ENCODE measurements at regions not wholly inside any gene's neighbourhood (a gene's known extent, or its start where the extent isn't known, plus 50 kb on each side); places are given as distances from the start of the nearest gene placed in this dataset.
A peak's percentile ranks its signal among the peaks of the same experiment; 100 is the strongest.

DNA sequence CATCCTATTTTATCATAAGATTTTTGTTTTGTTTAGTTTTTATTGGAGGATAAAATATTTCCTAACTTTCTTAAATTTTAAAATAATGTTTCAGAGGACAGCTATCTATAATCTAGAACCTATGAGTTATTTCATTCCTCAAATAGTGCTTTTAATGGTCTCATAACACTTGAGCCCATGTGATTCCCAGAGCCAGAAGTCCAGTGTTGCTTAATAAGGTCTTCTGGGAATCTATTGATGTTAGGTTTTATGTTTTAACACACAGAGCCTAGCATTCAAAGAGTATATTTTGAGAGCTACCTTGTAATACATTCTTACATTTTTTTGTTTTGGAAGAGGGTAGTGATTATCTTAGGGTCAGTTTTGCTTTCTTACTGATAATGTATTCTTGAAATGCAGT, 200.2 kb downstream of the CENPW start:
- H3K4me3 Mint-ChIP-seq = no peak overlapping the region
- no peak for DNase-seq
- H3K27ac Mint-ChIP-seq = no peak overlapping the region
- no peaks in the 10 kb centered on the region for H3K4me1 Mint-ChIP-seq
- H3K27me3 Mint-ChIP-seq = no peaks in the 10 kb centered on the region
- H3K9me3 Mint-ChIP-seq = no peaks in the 10 kb centered on the region
- no peak for ATAC-seq

DNA sequence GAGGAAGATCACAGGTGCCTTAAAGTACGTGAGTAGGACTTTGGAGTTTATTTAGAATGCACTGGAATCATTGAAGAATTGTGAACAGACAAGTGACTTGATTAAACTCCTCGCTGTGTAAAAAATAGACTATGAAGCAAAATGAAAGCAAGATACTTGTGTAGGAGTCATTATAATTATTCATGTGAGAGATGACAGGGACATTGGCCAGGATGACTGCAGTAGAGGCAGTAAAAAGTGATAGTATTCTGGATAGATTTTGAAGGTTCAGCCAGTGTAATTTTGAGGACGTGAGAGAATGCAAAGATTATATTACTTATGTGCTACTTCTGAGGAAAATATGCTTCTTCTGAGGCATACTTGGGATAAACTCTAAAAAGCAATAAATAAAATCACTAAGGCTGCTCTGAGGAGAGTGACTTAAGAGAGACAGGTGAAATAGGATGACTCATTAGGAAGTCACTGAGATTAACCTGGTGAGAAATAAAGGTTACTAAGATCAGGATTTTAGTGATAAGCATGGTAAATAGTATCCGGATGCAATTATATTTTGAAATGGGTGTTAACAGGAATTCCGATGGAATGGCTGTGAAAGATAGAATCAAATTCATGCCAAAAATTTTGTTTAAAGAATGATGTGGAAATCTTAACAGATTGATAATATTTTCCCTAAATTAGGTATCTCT, 202.0 kb downstream of the CENPW start:
- Mint-ChIP-seq H3K4me3 (no peak overlapping the region), H3K9me3 (no peaks in the 10 kb centered on the region), H3K27ac (no peak overlapping the region), H3K27me3 (no peaks in the 10 kb centered on the region), H3K4me1 (no peaks in the 10 kb centered on the region)
- DNase-seq (no peak), ATAC-seq (no peak)

DNA sequence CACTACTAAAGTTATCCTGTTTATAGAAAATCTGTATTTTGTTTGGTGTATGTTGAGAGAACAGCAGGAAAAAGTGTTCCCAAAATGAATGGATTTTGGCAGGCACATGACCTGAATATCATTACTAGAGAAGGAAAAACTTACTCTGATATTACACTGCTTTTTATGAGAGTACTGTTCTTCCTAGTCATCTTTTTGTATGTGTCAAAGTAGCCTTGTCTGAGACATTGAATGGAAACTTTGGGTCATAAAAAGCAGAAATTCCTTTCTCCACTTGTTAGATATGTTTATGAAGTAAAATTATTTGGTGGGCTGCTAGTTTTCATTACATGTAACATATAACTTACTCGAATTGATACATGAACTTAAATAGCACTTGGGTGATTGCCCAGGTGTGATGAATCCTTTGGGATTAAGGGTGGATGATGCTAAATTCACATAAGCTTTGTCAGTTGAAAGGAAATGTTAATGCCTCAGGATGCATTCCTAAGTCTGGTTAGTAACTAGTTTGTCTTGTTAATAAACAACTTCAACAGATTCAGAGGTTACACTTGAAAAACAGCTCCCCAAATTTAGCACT, 206.7 kb downstream of the CENPW start:
- Mint-ChIP-seq H3K27ac (no peak overlapping the region), H3K4me1 (no peaks in the 10 kb centered on the region), H3K4me3 (no peak overlapping the region), H3K27me3 (no peaks in the 10 kb centered on the region), H3K9me3 (no peaks in the 10 kb centered on the region)
- no peak for ATAC-seq
- DNase-seq = no peak

DNA sequence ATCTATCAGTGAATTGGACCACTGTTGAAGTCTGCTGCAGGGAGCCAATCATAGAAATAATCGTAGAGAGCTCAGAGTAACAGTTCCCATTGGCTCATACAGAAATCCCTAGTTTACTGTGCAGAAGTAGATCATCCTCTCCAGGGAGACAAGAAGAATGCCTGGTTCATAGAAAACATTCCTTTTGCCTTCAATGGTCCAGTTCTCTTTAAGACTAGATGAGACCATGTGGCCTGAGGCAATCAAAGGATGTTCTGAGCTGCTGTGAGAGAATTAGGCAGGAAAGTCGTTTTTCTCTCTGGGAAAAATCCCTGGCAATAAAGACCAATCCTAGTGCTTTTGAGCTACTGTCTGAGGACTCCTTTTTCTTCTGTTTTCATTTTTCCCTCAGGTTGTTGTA, 208.4 kb downstream of the CENPW start:
- DNase-seq (no peak), ATAC-seq (no peak)
- no peaks in the 10 kb centered on the region for H3K4me1 Mint-ChIP-seq
- no peak overlapping the region for H3K4me3 Mint-ChIP-seq
- no peak overlapping the region for H3K27ac Mint-ChIP-seq
- no peaks in the 10 kb centered on the region for H3K27me3 Mint-ChIP-seq
- H3K9me3 Mint-ChIP-seq = no peaks in the 10 kb centered on the region

DNA sequence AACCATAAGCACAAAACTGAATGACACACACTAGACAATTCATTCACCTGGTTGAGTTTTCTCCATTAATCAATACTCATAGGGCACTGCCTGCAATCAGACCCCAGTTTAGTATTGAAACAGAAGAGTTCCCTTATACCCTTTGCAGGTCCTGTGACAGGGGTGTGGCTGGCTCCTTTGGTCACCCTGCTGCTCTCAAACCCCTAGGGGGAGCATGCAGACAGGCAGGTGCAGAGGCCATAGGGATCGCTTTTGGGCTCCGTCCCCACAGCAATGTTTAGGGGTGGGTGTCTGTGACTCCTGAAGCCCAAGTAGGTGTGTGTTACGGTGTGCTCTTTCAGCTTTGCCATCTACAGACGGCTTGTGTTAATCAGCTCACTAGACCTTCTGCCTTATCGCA, 210.4 kb downstream of the CENPW start:
- Mint-ChIP-seq H3K4me1 (no peaks in the 10 kb centered on the region), H3K4me3 (no peak overlapping the region), H3K27ac (no peak overlapping the region), H3K27me3 (no peaks in the 10 kb centered on the region), H3K9me3 (no peaks in the 10 kb centered on the region)
- DNase-seq (no peak), ATAC-seq (peak; percentile 9)

DNA sequence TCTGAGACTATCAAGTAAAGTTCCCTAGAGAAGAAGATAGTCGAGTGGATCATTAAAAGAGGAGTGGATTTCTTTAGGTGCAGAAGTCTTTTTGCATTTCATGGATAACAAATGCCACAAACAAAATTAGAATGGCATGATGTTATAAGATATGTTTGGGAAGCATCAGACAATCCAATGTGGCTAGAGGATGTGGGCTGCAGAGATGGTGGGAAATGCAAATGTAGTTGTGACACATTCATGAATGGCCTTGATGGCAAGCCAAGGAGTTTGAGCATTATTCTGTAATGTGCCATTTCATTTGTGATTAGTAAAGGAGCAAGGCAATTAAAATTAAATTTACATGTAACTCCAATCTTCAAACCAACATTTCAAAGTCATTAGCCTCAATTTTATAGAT, 211.9 kb downstream of the CENPW start:
- peak overlapping the region in 1 of 2 donors; percentile 20 for H3K27ac Mint-ChIP-seq
- H3K4me3 Mint-ChIP-seq = no peak overlapping the region
- no peaks in the 10 kb centered on the region for H3K27me3 Mint-ChIP-seq

DNA sequence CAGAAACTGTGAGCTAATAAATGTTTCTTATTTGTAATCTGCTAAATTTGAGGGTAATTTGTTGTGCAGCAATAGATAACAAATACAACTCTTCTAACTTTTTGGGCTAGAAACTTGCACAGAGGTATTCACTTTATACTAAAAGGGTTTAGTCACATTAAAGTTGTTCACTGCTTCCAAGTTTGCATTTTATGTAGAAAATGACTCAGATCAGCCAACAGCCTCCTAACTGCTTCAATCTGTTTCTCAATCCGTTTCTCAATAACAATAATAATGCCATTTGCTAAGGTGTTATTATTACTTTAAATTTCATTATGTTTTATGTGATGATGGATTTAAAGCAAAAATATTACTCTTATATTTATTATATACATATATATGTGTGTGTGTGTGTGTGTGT, 213.9 kb downstream of the CENPW start:
- ATAC-seq = no peak
- DNase-seq = no peak
- H3K27me3 Mint-ChIP-seq = no peaks in the 10 kb centered on the region
- no peaks in the 10 kb centered on the region for H3K9me3 Mint-ChIP-seq
- H3K27ac Mint-ChIP-seq = no peak overlapping the region
- H3K4me3 Mint-ChIP-seq = no peak overlapping the region
- H3K4me1 Mint-ChIP-seq = no peaks in the 10 kb centered on the region

More for the DNA sequence above, 211.9 kb downstream of the CENPW start:
- no peaks in the 10 kb centered on the region for H3K4me1 Mint-ChIP-seq
- ATAC-seq (no peak), DNase-seq (no peak)
- no peaks in the 10 kb centered on the region for H3K9me3 Mint-ChIP-seq

DNA sequence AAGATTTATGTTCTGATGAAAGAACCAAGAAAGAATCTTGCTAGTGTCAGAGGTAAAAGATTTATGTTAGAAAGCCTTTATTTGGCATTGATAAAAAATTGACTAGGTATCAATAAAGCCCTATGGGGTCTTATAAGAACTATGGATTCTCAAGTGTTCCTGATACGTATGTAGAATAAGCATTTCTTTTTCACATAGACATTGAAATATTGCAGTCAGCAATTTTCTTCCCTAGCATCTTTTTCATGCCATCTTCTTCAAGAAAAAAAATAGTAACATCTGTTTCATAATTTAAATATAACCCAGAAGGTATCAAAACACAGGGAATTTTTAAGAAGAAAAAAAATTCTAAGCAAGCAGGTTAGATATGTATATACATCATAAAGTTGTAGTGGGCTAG, 230.6 kb downstream of the CENPW start:
- Mint-ChIP-seq H3K9me3 (peaks cover 0 to 7% of the 10 kb centered on the region in 2 donors), H3K4me3 (no peak overlapping the region)

DNA sequence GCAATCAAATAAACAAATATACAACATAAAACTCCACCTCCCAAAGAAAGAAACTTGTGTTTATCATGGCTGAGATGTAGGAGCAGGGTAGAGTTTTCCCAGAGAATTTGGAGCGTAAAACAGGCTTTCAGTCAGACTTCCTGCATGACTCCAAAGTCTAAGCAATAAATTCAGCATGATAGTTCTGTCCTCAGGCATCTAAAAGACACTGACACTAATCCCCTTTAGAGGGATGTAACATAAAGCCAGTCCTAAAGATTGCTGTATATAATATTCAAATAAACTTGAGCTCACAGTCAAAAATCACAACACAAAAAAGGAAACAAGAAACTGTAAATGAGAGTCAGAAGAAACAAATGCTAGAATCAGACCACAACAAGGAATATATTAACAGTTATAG, 234.4 kb downstream of the CENPW start:
- Mint-ChIP-seq H3K9me3 (peaks cover 0 to 7% of the 10 kb centered on the region in 2 donors), H3K4me1 (no peaks in the 10 kb centered on the region), H3K4me3 (no peak overlapping the region), H3K27ac (peak overlapping the region in 1 of 2 donors; percentile 3), H3K27me3 (no peaks in the 10 kb centered on the region)
- no peak for DNase-seq
- no peak for ATAC-seq

More for the DNA sequence above, 230.6 kb downstream of the CENPW start:
- ATAC-seq (no peak), DNase-seq (no peak)
- H3K27ac Mint-ChIP-seq = no peak overlapping the region
- no peaks in the 10 kb centered on the region for H3K4me1 Mint-ChIP-seq
- no peaks in the 10 kb centered on the region for H3K27me3 Mint-ChIP-seq

DNA sequence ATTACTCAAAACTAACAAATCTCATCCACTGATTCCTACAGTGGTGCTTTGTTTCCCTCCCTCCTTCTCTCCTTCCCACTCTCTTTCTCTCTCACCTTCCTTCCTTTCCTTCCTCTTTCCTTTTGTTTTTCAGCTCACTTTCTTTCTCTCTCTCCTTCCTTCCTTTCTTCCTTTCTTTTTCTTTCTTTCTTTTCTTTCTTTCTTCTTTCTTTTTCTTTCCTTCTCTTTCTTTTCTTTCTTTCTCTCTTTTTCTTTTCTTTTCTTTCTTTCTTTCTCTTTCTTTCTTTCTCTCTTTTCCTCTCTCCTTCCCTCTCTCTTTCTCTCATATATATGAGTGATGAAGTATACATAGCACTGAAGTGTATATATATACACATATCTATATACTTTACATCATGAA, 241.4 kb downstream of the CENPW start:
- DNase-seq = no peak
- Mint-ChIP-seq H3K4me1 (no peaks in the 10 kb centered on the region), H3K27me3 (no peaks in the 10 kb centered on the region), H3K27ac (peak overlapping the region in 1 of 2 donors; percentile 30), H3K9me3 (peaks cover 0 to 8% of the 10 kb centered on the region in 2 donors), H3K4me3 (no peak overlapping the region)
- no peak for ATAC-seq

DNA sequence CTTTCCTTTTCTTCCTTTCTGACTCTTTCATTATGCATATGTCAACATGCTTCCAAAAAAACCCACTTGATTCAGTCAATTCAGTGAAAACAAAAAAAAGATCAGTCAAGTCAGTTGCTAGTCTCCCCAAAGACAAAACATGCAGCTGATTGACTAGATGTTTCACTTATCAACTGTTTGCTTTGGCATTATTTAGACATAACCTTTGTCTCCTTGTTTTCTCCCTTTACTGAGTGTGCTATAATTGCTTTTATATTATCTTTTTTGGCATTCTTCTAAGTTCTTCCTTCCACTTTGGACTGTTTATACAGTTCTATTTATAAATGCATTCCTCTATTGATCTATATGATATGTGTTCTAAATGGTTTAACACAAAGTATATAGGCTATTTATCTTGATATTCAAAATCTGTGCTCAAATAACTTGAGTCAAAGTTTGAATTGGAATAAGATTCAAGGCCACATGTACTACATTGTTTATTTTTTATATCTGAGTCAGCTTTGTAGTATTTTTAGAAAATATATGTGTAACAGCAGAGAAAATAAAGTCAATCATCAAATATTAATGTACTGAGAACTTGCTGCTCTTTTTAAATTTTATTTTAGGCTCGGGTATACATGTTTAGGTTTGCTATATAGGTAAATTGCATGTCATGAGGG, 260.5 kb downstream of the CENPW start:
- Mint-ChIP-seq H3K9me3 (peaks cover 7 to 13% of the 10 kb centered on the region in 2 donors), H3K4me1 (no peaks in the 10 kb centered on the region), H3K27ac (no peak overlapping the region), H3K27me3 (no peaks in the 10 kb centered on the region), H3K4me3 (no peak overlapping the region)
- ATAC-seq (no peak), DNase-seq (no peak)

DNA sequence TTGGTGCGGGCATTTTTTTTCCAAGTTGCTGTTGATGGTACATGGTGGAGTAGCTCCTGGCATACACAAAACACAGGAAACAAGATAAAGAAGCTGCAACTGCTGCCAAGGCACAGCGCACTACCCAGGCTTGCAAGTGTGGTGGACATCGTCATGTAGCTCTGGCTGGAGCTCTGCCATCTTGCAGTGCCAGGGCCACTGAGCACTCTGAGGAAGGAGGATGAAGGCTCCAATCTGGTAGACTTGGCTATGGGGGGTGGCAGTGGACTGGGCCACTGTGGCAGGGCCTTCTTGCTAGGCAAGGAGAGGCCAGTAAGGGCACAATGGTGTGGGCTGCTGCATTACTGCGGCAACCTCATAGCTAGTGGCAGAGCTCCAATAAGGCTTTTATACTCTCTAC, 263.5 kb downstream of the CENPW start:
- no peak for DNase-seq
- H3K27ac Mint-ChIP-seq = no peak overlapping the region
- H3K4me1 Mint-ChIP-seq = no peaks in the 10 kb centered on the region
- H3K27me3 Mint-ChIP-seq = no peaks in the 10 kb centered on the region
- H3K9me3 Mint-ChIP-seq = peaks cover 7% of the 10 kb centered on the region in 2 donors
- no peak for ATAC-seq
- H3K4me3 Mint-ChIP-seq = no peak overlapping the region

DNA sequence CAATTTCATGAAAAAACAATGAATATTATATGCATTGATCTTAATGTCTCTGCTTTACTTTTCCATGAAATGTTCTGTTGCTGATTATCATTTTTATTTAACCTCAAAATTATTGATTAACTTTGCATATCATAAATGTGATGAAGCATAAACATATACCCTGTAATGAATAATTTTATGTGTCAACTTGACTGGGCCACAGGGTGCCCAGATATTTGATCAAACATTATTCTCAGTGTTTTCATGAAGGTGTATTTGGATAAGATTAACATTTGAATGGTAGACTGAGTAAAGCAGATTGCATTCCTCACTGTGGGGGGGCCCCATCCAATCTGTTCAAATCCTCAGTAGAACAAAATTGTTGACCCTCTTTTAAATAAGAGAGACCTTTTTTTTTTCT, 265.2 kb downstream of the CENPW start:
- no peak for DNase-seq
- H3K27me3 Mint-ChIP-seq = no peaks in the 10 kb centered on the region
- no peak overlapping the region for H3K4me3 Mint-ChIP-seq
- H3K9me3 Mint-ChIP-seq = peaks cover 7% of the 10 kb centered on the region in 2 donors
- no peak for ATAC-seq
- H3K27ac Mint-ChIP-seq = no peak overlapping the region
- H3K4me1 Mint-ChIP-seq = no peaks in the 10 kb centered on the region

DNA sequence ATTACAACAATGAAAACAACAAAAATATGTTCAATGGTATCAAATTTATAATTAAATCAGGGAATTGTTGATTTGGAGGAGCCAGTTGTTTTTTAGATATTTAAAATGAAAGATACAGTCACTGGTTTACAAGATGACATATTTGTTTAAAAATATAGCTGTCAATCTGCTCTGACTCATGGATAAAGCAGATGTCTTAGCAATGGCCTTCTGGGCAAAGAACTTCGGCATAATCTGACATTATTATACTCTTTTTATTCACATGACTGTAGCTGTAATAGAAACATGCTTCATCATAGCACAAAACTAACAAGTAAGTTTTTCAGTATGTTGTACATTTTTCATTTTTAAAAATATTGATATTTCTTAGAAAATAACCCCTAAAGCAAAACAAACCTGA, 267.4 kb downstream of the CENPW start:
- no peak for ATAC-seq
- Mint-ChIP-seq H3K27me3 (no peaks in the 10 kb centered on the region), H3K9me3 (peaks cover 5 to 13% of the 10 kb centered on the region in 2 donors), H3K27ac (no peak overlapping the region), H3K4me1 (no peaks in the 10 kb centered on the region), H3K4me3 (no peak overlapping the region)
- DNase-seq = no peak

DNA sequence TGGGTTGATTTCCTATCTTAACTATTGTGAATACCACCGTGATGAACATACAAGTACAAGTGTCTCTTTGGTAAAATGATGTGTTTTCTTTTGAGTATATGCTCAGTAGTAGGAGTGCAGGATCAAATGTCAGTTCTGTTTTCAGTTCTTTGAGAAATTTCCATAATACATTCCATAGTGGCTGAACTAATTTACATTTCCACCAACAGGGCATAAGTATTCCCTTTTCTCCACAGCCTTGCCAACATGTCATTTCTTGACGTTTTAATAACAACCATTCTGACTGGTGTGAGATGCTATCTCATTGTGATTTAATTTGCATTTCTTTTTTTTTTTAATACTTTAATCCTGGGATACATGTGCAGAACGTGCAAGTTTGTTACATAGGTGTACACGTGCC, 268.8 kb downstream of the CENPW start:
- H3K4me1 Mint-ChIP-seq = no peaks in the 10 kb centered on the region
- peaks cover 11 to 22% of the 10 kb centered on the region in 2 donors for H3K9me3 Mint-ChIP-seq
- no peak for DNase-seq
- no peak overlapping the region for H3K4me3 Mint-ChIP-seq
- no peak overlapping the region for H3K27ac Mint-ChIP-seq
- ATAC-seq = no peak
- no peaks in the 10 kb centered on the region for H3K27me3 Mint-ChIP-seq

DNA sequence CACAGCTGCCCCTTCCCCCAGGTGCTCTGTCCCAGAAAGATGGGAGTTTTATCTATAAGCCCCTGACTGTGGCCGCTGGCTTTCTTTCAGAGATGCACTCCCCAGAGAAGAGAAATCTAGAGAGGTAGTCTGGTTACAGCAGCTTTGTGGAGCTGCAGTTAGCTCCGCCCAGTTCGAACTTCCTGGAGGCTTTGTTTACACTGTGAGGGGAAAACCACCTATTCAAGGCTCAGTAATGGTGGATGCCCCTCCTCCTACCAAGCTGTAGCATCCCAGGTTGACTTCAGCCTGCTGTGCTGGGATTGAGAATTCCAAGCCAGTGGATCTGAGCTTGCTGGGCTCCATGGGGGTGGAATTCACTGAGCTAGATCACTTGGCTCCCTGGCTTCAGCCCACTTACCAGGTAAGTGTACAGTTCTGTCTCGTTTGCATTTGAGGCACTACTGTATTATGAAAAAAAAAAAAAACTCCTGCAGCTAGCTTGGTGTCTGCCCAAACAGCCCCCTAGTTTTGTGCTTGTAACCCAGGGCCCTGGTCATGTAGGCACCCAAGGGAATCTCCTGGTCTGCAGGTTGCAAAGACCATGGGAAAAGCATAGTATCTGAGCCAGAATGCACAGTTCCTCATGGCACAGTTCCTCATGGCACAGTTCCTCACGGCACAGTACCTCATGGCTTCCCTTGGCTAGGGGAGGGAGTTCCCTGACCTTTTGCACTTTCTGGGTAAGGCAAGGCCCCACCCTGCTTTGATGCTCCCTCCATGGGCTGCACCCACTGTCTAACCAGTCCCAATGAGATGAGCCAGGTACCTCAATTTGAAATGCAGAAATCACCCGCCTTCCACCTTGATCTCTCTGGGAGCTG, 275.0 kb downstream of the CENPW start:
- peaks cover 13 to 19% of the 10 kb centered on the region in 2 donors for H3K9me3 Mint-ChIP-seq
- no peaks in the 10 kb centered on the region for H3K4me1 Mint-ChIP-seq
- no peak overlapping the region for H3K4me3 Mint-ChIP-seq
- peak overlapping the region in 1 of 2 donors; percentile 34 for H3K27ac Mint-ChIP-seq
- DNase-seq (no peak), ATAC-seq (no peak)
- no peaks in the 10 kb centered on the region for H3K27me3 Mint-ChIP-seq

Measured in stimulated activated naive CD8-positive, alpha-beta T cell treated with anti-CD3 and anti-CD28 coated beads, Interleukin-15, amount 100 ng/mL, for 72 hours (primary cell).